OCI-LY7 (cell line): ENCODE measurements at regions not wholly inside any gene's neighbourhood (a gene's known extent, or its start where the extent isn't known, plus 50 kb on each side); places are given as distances from the start of the nearest gene placed in this dataset.

Experiments
- CTCF ChIP-seq: fragments of 200-600 bp; sonication (generic); conservative IDR thresholded peaks from 2 replicates; pipeline ENCODE4 v1.5.1; 2014; ENCODE audit warnings: mild to moderate bottlenecking, antibody characterized with exemption, low read length, moderate library complexity, mixed read lengths
- EZH2phosphoT487 ChIP-seq: fragments of 200-600 bp; sonication (generic); IDR thresholded peaks from 2 replicates; pipeline ENCODE4 v1.6.1; 2018; ENCODE audit warnings: low read depth, borderline replicate concordance, mild to moderate bottlenecking, mixed run types, antibody characterized with exemption, low read length, moderate library complexity, mixed read lengths

GRCh38 chr1:219759095-219759494 lies 146.2 kb upstream of the ZC3H11B start:
- TF ChIP-seq CTCF (no peak), EZH2phosphoT487 (no peak)
